Neural crest cell (in vitro differentiated cells): ENCODE measurements at regions not wholly inside any gene's neighbourhood (a gene's known extent, or its start where the extent isn't known, plus 50 kb on each side); places are given as distances from the start of the nearest gene placed in this dataset.

ENCODE experiments used
- DNase-seq: peaks from one replicate; pipeline ENCODE4 v3.0.0; 2021; ENCODE audit warnings: low read depth, mixed read lengths, low spot score
- H3K27ac Mint-ChIP-seq: one replicate; pipeline ENCODE4 v1.8.0; 2021; ENCODE audit warnings: mild to moderate bottlenecking, mixed read lengths; ENCODE audit not compliant: unreplicated experiment
- H3K27me3 Mint-ChIP-seq: 2 replicates; pipeline ENCODE4 v1.8.0; 2021; ENCODE audit warnings: low read depth, mild to moderate bottlenecking, mixed read lengths
- H3K36me3 Mint-ChIP-seq: 2 replicates; pipeline ENCODE4 v1.8.0; 2021; ENCODE audit warnings: low read depth, mild to moderate bottlenecking, mixed read lengths
- H3K4me1 Mint-ChIP-seq: 2 replicates; pipeline ENCODE4 v1.8.0; 2021; ENCODE audit warnings: mixed read lengths
- H3K4me3 Mint-ChIP-seq: one replicate; pipeline ENCODE4 v1.8.0; 2021; ENCODE audit warnings: mild to moderate bottlenecking, mixed read lengths
- H3K9me3 Mint-ChIP-seq: 2 replicates; pipeline ENCODE4 v1.8.0; 2021; ENCODE audit warnings: mixed read lengths
- TF ChIP-seq, protein P1 (sequence below): fragments of 200-600 bp; sonication (generic); conservative IDR thresholded peaks from 2 replicates; pipeline ENCODE4 v1.5.0; 2021; ENCODE audit warnings: antibody characterized with exemption, mild to moderate bottlenecking

DNA sequence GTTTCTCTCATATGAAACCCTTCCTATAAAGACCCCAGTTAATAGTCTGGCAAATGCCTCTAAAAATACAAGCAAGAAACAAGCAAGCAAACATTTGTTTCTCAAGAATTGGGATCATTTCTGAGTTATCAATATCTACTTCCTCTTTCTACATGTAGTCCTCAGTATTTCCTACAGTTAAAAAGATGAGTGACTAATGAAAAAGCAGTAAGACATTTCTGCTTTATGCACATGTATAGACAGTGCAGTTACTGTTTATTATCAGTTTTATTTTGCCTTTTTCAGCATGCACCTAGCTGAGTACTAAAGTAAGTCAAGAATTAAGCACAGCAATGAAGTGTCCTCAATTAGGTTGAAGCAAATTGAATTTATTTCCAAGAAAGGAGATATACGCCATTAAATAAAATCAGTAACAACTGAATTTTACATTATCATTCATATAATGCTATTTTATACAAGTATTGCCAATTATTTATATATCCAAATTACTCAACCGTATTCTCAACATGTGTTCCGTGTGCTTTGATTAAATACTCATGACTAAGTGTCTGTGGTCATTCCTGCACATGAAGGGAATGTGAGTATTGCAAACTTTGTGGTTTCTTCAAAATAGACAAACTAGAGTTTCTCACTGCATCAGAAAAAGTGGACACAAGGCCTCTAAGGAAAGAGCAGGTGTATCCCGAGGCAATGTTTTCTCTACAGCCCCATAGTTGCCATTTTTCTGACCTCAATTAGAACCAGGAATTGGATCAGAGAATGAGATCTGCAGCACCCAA is 159.3 kb upstream of the MARCKS start:
- Mint-ChIP-seq H3K9me3 (no peaks in the 10 kb centered on the region), H3K27me3 (no peaks in the 10 kb centered on the region), H3K4me3 (no peak overlapping the region), H3K4me1 (peaks cover 11% of the 10 kb centered on the region), H3K36me3 (no peaks in the 10 kb centered on the region), H3K27ac (no peak overlapping the region)
- DNase-seq: no peak
- TF ChIP-seq, protein P1, sequence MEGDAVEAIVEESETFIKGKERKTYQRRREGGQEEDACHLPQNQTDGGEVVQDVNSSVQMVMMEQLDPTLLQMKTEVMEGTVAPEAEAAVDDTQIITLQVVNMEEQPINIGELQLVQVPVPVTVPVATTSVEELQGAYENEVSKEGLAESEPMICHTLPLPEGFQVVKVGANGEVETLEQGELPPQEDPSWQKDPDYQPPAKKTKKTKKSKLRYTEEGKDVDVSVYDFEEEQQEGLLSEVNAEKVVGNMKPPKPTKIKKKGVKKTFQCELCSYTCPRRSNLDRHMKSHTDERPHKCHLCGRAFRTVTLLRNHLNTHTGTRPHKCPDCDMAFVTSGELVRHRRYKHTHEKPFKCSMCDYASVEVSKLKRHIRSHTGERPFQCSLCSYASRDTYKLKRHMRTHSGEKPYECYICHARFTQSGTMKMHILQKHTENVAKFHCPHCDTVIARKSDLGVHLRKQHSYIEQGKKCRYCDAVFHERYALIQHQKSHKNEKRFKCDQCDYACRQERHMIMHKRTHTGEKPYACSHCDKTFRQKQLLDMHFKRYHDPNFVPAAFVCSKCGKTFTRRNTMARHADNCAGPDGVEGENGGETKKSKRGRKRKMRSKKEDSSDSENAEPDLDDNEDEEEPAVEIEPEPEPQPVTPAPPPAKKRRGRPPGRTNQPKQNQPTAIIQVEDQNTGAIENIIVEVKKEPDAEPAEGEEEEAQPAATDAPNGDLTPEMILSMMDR: no peak

DNA sequence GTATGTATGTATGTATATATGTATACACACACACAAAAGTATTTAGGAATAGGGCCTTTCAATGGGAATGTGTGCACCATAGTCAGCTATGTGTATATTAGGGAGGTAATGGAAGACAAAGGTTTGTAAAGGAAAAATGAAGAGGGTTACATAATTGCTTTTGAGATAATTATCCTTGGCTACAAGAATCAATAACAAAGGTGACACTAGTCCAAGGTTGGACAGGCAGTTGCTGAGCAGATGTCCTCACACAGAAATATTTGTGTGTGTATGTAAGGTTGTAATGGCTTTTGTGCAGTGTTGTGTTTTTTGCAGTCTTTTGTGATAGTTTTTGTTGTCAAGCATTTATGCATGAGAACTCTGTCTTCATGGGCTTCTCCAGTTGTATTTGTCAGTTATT is 157.9 kb upstream of the MARCKS start:
- Mint-ChIP-seq H3K4me1 (peaks cover 11% of the 10 kb centered on the region), H3K36me3 (no peaks in the 10 kb centered on the region), H3K4me3 (no peak overlapping the region), H3K27ac (no peak overlapping the region), H3K9me3 (no peaks in the 10 kb centered on the region), H3K27me3 (no peaks in the 10 kb centered on the region)
- TF ChIP-seq, protein P1: no peak
- DNase-seq: no peak

DNA sequence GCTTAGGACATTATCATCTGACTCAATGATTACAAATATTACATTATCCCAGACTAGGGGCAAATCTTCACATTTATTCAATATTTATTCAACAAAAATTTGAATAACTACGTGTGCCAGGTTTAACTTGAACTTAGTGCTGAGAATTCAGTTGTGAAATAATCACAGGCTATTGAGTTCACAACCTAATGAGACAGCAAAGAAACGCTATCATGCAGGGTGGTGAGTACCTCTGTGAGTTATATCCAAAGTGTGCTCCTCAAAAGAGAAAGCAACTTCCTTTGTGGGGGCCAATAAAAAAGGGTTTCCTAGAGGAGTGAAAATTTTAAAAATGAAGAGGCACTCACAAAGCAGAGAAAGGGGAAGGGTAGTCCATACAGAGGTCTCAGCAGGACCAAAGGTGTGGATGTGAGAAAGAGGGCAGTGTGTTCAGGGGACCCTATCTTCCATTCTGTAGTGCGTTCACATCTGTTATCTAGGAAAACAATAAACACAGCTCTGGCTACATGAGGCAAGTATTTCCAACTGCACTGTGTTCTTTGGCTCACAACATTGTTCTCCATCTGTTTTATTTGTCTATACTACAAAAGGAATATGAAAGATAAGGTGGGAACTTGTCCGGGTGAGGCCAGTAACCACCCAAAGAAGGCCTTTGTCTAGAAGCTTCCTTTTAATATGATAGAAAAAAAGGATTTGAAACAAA is 155.4 kb upstream of the MARCKS start:
- DNase-seq: no peak
- Mint-ChIP-seq H3K4me3 (no peak overlapping the region), H3K36me3 (no peaks in the 10 kb centered on the region), H3K27me3 (no peaks in the 10 kb centered on the region), H3K4me1 (no peaks in the 10 kb centered on the region), H3K27ac (no peak overlapping the region), H3K9me3 (no peaks in the 10 kb centered on the region)
- TF ChIP-seq, protein P1: no peak

DNA sequence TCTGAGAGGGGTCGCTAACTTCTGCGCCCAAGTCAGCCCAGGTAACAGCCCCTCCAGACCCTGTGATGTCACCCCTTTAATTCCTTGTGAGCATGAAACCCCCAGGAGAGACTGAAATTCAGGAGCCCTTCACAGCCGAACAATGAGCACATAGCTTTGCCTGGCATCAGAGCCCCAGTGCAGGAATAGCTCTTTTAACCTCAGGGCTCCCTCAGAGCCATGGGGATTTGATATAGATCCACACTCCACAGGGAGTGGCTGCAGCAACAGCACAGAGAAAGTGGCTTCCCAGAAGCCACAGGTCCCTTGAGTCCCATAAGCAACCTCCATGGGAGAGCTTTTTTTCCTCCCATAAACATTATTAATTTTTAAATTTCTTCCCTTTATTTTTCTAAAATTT is 150.0 kb upstream of the MARCKS start:
- Mint-ChIP-seq H3K27me3 (no peaks in the 10 kb centered on the region), H3K4me3 (no peak overlapping the region), H3K4me1 (no peaks in the 10 kb centered on the region), H3K36me3 (no peaks in the 10 kb centered on the region), H3K27ac (peak overlapping the region; percentile 43), H3K9me3 (no peaks in the 10 kb centered on the region)
- TF ChIP-seq, protein P1: no peak
- no peak for DNase-seq

DNA sequence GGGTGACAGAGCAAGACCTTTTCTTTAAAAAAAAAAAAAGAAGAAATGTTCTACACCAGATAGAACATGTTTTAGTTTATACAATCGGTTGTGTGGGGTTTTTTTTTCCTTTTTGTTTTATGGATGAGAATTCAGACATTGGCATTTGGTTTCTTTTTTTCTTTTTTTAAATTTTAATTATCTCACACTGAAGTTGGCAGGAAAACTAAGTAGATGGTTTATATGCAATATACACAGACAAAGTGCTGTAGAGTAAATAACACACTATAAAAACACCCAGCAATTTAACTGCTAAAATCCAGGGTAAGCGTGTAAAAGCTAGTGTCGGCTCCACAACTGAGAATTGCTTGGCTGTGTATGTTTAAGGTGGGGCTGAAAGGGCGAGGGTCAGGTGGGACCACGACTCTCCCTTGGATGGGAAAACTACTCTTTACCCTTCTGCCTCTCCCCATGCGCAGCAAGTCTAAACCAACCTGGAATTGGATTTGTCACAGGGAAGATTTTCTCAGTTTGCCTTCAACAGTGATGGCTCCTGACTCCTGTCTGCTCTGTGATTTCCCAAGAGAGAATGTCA is 147.1 kb upstream of the MARCKS start:
- Mint-ChIP-seq H3K4me3 (no peak overlapping the region), H3K27me3 (no peaks in the 10 kb centered on the region)

More for the DNA sequence above, 147.1 kb upstream of the MARCKS start:
- no peaks in the 10 kb centered on the region for H3K4me1 Mint-ChIP-seq
- DNase-seq: no peak
- TF ChIP-seq, protein P1: no peak
- no peaks in the 10 kb centered on the region for H3K9me3 Mint-ChIP-seq
- H3K36me3 Mint-ChIP-seq: no peaks in the 10 kb centered on the region
- H3K27ac Mint-ChIP-seq: no peak overlapping the region
